PC-9 (cell line): ENCODE measurements at regions not wholly inside any gene's neighbourhood (a gene's known extent, or its start where the extent isn't known, plus 50 kb on each side); places are given as distances from the start of the nearest gene placed in this dataset.

Experiments used
- BruUV-seq: library from RNA; stranded (reverse); fragments of 400-500 nt; replicated peaks from 2 replicates; lab custom pipeline; 2021; lab: Mats Ljungman, UMichigan
- CTCF ChIA-PET: fragments of 300-600 bp; sonication (Branson Sonifier 250); formaldehyde crosslinking; loops from one replicate; lab custom pipeline; 2022; ENCODE audit warnings: antibody characterized with exemption; lab: Charles Lee
- POLR2A ChIA-PET: fragments of 300-600 bp; sonication (Branson Sonifier 250); formaldehyde crosslinking; loops from one replicate; lab custom pipeline; 2022; ENCODE audit warnings: antibody characterized with exemption; ENCODE audit not compliant: unreplicated experiment; lab: Charles Lee
- DNase-seq, 2 experiments: peaks; one replicate each; pipeline versions ENCODE4 v3.0.0 to v3.0.0-alpha.2; 2015 to 2022; ENCODE audit warnings: mixed read lengths in 1 of 2
- H2AFZ ChIP-seq: fragments of 200-600 bp; sonication (generic); 2 replicates; pipeline ENCODE4 v1.8.1; 2017; ENCODE audit warnings: antibody characterized with exemption
- H3F3A ChIP-seq: fragments of 200-600 bp; sonication (generic); 2 replicates; pipeline ENCODE4 v1.8.1; 2017; ENCODE audit warnings: antibody characterized with exemption, mild to moderate bottlenecking, low read depth; ENCODE audit not compliant: insufficient read depth
- H3K27ac ChIP-seq: fragments of 200-600 bp; sonication (generic); 2 replicates; pipeline ENCODE4 v1.6.1; 2016; ENCODE audit warnings: mixed run types
- H3K27me3 ChIP-seq: fragments of 200-600 bp; sonication (generic); 2 replicates; pipeline ENCODE4 v1.6.1; 2016; ENCODE audit warnings: low read depth, mixed run types; ENCODE audit not compliant: insufficient read depth
- H3K36me3 ChIP-seq: fragments of 200-600 bp; sonication (generic); 2 replicates; pipeline ENCODE4 v1.6.1; 2016; ENCODE audit warnings: low read depth, mixed run types
- H3K4me1 ChIP-seq: fragments of 200-600 bp; sonication (generic); replicated peaks from 2 replicates; pipeline ENCODE4 v1.6.1; 2016; ENCODE audit warnings: mixed run types; ENCODE audit not compliant: insufficient read depth
- H3K4me2 ChIP-seq: fragments of 200-600 bp; sonication (generic); 2 replicates; pipeline ENCODE4 v1.6.1; 2017; ENCODE audit warnings: mixed run types
- H3K4me3 ChIP-seq: fragments of 200-600 bp; sonication (generic); 2 replicates; pipeline ENCODE4 v1.6.1; 2016; ENCODE audit warnings: mixed run types
- H3K79me2 ChIP-seq: fragments of 200-600 bp; sonication (generic); 2 replicates; pipeline ENCODE4 v1.6.1; 2017; ENCODE audit warnings: low read depth, mixed run types
- H3K9me2 ChIP-seq: fragments of 200-600 bp; sonication (generic); 2 replicates; pipeline ENCODE4 v1.8.1; 2017; ENCODE audit warnings: mild to moderate bottlenecking; ENCODE audit not compliant: insufficient read depth
- H3K9me3 ChIP-seq: fragments of 200-600 bp; sonication (generic); 2 replicates; pipeline ENCODE4 v1.8.1; 2016; ENCODE audit warnings: low read depth; ENCODE audit not compliant: insufficient read depth
- H4K20me1 ChIP-seq: fragments of 200-600 bp; sonication (generic); 2 replicates; pipeline ENCODE4 v1.8.1; 2017; ENCODE audit not compliant: insufficient read depth
- EZH2 ChIP-seq: fragments of 200-600 bp; sonication (generic); IDR thresholded peaks from 2 replicates; pipeline ENCODE4 v1.8.0; 2017; ENCODE audit warnings: antibody characterized with exemption, low read depth
- intact Hi-C: fragments of 100-400 bp; cut with micrococcal nuclease; formaldehyde crosslinking; loops from one replicate; pipeline ENCODE4 v1.10.0; 2022; ENCODE audit not compliant: unreplicated experiment
- TF ChIP-seq, protein P1 (sequence below): fragments of 200-600 bp; sonication (generic); conservative IDR thresholded peaks from 2 replicates; pipeline ENCODE4 v1.6.1; 2017; ENCODE audit warnings: mixed run types, antibody characterized with exemption, mild to moderate bottlenecking, moderate library complexity

DNA sequence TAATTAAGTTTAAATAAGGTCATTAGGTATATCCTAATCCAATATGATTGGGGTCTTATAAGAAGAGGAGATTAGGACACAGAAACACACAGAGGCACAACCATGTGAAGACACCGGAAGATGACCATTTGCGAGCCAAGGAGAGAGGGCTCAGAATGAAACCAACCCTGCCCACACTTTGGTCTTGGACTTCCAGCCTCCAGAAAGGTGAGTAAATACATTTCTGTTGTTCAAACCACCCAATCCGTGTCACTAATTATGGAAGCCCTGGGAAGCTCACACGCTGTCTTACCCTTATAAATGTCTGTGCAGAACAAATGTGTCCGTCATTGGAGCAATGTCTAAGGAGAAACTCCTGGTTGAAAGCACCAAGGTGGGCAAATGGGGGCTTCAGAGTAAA lies 95.0 kb downstream of the IYD start:
- no peak for DNase-seq
- H3K9me3 ChIP-seq, result no peaks in the 10 kb centered on the region
- no peak overlapping the region for H3K4me2 ChIP-seq
- no peaks in the 10 kb centered on the region for H3K79me2 ChIP-seq
- H3K27me3 ChIP-seq, result no peaks in the 10 kb centered on the region
- no peak overlapping the region for H2AFZ ChIP-seq
- H3K9me2 ChIP-seq, result no peaks in the 10 kb centered on the region
- no peak overlapping the region for H3K27ac ChIP-seq
- no peaks in the 10 kb centered on the region for H3K4me1 ChIP-seq
- POLR2A ChIA-PET, result no interaction called here
- H3K4me3 ChIP-seq, result no peak overlapping the region
- CTCF ChIA-PET, result no interaction called here
- intact Hi-C loops, result no loop called here
- no peaks in the 10 kb centered on the region for H3F3A ChIP-seq
- no peaks in the 10 kb centered on the region for H3K36me3 ChIP-seq
- TF ChIP-seq, protein P1, sequence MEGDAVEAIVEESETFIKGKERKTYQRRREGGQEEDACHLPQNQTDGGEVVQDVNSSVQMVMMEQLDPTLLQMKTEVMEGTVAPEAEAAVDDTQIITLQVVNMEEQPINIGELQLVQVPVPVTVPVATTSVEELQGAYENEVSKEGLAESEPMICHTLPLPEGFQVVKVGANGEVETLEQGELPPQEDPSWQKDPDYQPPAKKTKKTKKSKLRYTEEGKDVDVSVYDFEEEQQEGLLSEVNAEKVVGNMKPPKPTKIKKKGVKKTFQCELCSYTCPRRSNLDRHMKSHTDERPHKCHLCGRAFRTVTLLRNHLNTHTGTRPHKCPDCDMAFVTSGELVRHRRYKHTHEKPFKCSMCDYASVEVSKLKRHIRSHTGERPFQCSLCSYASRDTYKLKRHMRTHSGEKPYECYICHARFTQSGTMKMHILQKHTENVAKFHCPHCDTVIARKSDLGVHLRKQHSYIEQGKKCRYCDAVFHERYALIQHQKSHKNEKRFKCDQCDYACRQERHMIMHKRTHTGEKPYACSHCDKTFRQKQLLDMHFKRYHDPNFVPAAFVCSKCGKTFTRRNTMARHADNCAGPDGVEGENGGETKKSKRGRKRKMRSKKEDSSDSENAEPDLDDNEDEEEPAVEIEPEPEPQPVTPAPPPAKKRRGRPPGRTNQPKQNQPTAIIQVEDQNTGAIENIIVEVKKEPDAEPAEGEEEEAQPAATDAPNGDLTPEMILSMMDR, result no peak
- no peak for TF ChIP-seq EZH2
- BruUV-seq, result no TSS peak
- H4K20me1 ChIP-seq, result no peaks in the 10 kb centered on the region

DNA sequence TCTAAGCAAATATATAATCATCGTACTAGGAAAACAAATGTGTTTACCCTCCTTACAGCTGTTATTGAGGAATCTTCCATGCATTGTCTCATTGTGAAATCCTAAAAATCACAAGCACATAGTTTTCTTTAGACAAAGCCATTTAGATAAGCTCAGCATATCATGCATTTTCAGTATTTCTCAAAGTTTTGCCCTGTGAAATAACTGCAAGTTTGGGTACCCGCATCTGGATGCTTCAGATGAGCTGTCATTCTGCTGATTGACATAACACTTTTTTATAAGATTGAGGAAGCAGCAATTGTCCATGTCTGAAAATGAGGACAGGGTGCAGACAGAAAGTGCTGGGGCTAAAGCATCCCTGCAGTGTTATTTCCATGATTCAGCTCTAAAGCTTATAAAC lies 96.2 kb downstream of the IYD start:
- H3F3A ChIP-seq, result no peaks in the 10 kb centered on the region
- H3K27me3 ChIP-seq, result no peaks in the 10 kb centered on the region
- H3K36me3 ChIP-seq, result no peaks in the 10 kb centered on the region
- POLR2A ChIA-PET, result no interaction called here
- H3K4me2 ChIP-seq, result no peak overlapping the region
- intact Hi-C loops, result no loop called here
- no peaks in the 10 kb centered on the region for H3K79me2 ChIP-seq
- TF ChIP-seq, protein P1, result no peak
- TF ChIP-seq EZH2, result no peak
- H3K27ac ChIP-seq, result no peak overlapping the region
- H4K20me1 ChIP-seq, result no peaks in the 10 kb centered on the region
- no peaks in the 10 kb centered on the region for H3K4me1 ChIP-seq
- no TSS peak for BruUV-seq
- no peaks in the 10 kb centered on the region for H3K9me3 ChIP-seq
- DNase-seq, result no peak
- H2AFZ ChIP-seq, result no peak overlapping the region
- H3K9me2 ChIP-seq, result no peaks in the 10 kb centered on the region
- H3K4me3 ChIP-seq, result no peak overlapping the region
- CTCF ChIA-PET, result no interaction called here

DNA sequence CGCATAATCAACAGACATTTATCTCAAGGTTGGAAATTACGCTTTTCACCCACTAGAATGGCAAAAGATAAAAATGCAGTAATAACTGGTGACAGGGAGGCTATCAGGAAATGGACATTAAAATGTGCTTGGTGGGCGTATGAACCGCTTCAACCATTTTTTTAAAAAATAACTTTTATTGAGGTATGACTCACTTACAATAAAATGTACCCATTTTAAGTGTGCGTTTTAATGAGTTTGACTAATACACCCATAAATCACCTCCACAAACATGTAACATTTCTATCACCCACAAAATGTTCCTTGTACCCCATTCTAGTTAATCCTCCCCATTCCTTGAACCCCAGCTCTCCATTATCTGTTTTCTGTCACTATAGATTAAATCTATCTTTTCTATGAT lies 96.8 kb downstream of the IYD start:
- no peak for DNase-seq
- H3K79me2 ChIP-seq, result no peaks in the 10 kb centered on the region
- H3F3A ChIP-seq, result no peaks in the 10 kb centered on the region
- no TSS peak for BruUV-seq
- no peaks in the 10 kb centered on the region for H3K9me3 ChIP-seq
- no peak overlapping the region for H3K27ac ChIP-seq
- no peaks in the 10 kb centered on the region for H3K9me2 ChIP-seq
- CTCF ChIA-PET, result no interaction called here
- no peaks in the 10 kb centered on the region for H4K20me1 ChIP-seq
- H2AFZ ChIP-seq, result no peak overlapping the region
- POLR2A ChIA-PET, result no interaction called here
- no peaks in the 10 kb centered on the region for H3K36me3 ChIP-seq
- H3K4me2 ChIP-seq, result no peak overlapping the region
- H3K27me3 ChIP-seq, result no peaks in the 10 kb centered on the region
- no peak for TF ChIP-seq EZH2
- TF ChIP-seq, protein P1, result no peak
- H3K4me3 ChIP-seq, result no peak overlapping the region
- intact Hi-C loops, result no loop called here
- no peaks in the 10 kb centered on the region for H3K4me1 ChIP-seq
